Trophoblast cell (in vitro differentiated cells and primary cell): ENCODE measurements at regions not wholly inside any gene's neighbourhood (a gene's known extent, or its start where the extent isn't known, plus 50 kb on each side); places are given as distances from the start of the nearest gene placed in this dataset.
"Not testable (repeated sequence)": the region's sequence is repeated elsewhere in the genome, so short reads cannot be mapped to it uniquely, and the experiment has no call there.

Experiments used
- DNase-seq, 2 donors: peaks; one replicate each; pipeline ENCODE4 v3.0.0-alpha.2; 2016
- H2AFZ ChIP-seq: 2 replicates; pipeline ENCODE4 v1.6.1; 2013; ENCODE audit warnings: low read length, moderate library complexity, mild to moderate bottlenecking; ENCODE audit not compliant: insufficient read depth, poor library complexity
- H2AK5ac ChIP-seq: 2 replicates; pipeline ENCODE4 v1.6.1; 2013; ENCODE audit warnings: mild to moderate bottlenecking, low read length
- H2BK120ac ChIP-seq: 2 replicates; pipeline ENCODE4 v1.6.1; 2013; ENCODE audit warnings: low read length, mild to moderate bottlenecking, moderate library complexity; ENCODE audit not compliant: insufficient read depth, poor library complexity
- H2BK12ac ChIP-seq: 2 replicates; pipeline ENCODE4 v1.6.1; 2013; ENCODE audit warnings: mild to moderate bottlenecking, low read length, moderate library complexity
- H2BK5ac ChIP-seq: 2 replicates; pipeline ENCODE4 v1.6.1; 2013; ENCODE audit warnings: low read length, low read depth, moderate library complexity, mild to moderate bottlenecking; ENCODE audit not compliant: poor library complexity
- H3K14ac ChIP-seq: 2 replicates; pipeline ENCODE4 v1.6.1; 2013; ENCODE audit warnings: mild to moderate bottlenecking, low read length
- H3K18ac ChIP-seq: 2 replicates; pipeline ENCODE4 v1.6.1; 2013; ENCODE audit warnings: mild to moderate bottlenecking, low read length
- H3K23ac ChIP-seq: 2 replicates; pipeline ENCODE4 v1.6.1; 2013; ENCODE audit warnings: low read length
- H3K27ac ChIP-seq: 2 replicates; pipeline ENCODE4 v1.5.1; 2013; ENCODE audit warnings: low read depth, mild to moderate bottlenecking, inconsistent platforms, low read length, moderate library complexity
- H3K27me3 ChIP-seq: 2 replicates; pipeline ENCODE4 v1.6.1; 2013; ENCODE audit warnings: inconsistent platforms, mild to moderate bottlenecking, low read length, moderate library complexity; ENCODE audit not compliant: insufficient read depth
- H3K36me3 ChIP-seq, 2 experiments: 1 replicate in 1 of 2; 2 replicates in 1 of 2; pipeline ENCODE4 v1.6.1; 2013; ENCODE audit warnings: low read length in 2 of 2, mild to moderate bottlenecking in 2 of 2, moderate library complexity in 1 of 2; ENCODE audit not compliant: insufficient read depth in 2 of 2, control insufficient read depth in 1 of 2
- H3K4ac ChIP-seq: 2 replicates; pipeline ENCODE4 v1.6.1; 2013; ENCODE audit warnings: low read depth, mild to moderate bottlenecking, low read length, moderate library complexity
- H3K4me1 ChIP-seq, 2 experiments: 1 replicate in 1 of 2; 2 replicates in 1 of 2; pipeline ENCODE4 v1.6.1; 2013; ENCODE audit warnings: low read length in 2 of 2, mild to moderate bottlenecking in 2 of 2, moderate library complexity in 1 of 2; ENCODE audit not compliant: insufficient read depth in 2 of 2, control insufficient read depth in 1 of 2
- H3K4me2 ChIP-seq: 2 replicates; pipeline ENCODE4 v1.6.1; 2013; ENCODE audit warnings: inconsistent platforms, mild to moderate bottlenecking, low read length, moderate library complexity
- H3K4me3 ChIP-seq: 2 replicates; pipeline ENCODE4 v1.5.1; 2013; ENCODE audit warnings: mild to moderate bottlenecking, low read depth, low read length, inconsistent platforms
- H3K79me1 ChIP-seq: one replicate; pipeline ENCODE4 v1.6.1; 2013; ENCODE audit warnings: low read length
- H3K79me2 ChIP-seq: 2 replicates; pipeline ENCODE4 v1.6.1; 2013; ENCODE audit warnings: low read length, mild to moderate bottlenecking; ENCODE audit not compliant: control insufficient read depth, insufficient read depth, poor library complexity
- H3K9ac ChIP-seq: 2 replicates; pipeline ENCODE4 v1.6.1; 2013; ENCODE audit warnings: mild to moderate bottlenecking, low read length
- H3K9me3 ChIP-seq: 2 replicates; pipeline ENCODE4 v1.6.1; 2013; ENCODE audit warnings: low read depth, mild to moderate bottlenecking, control low read depth, inconsistent platforms, low read length; ENCODE audit not compliant: insufficient read depth
- H4K12ac ChIP-seq: 2 replicates; pipeline ENCODE4 v1.6.1; 2013; ENCODE audit warnings: low read depth, mild to moderate bottlenecking, low read length, moderate library complexity
- H4K8ac ChIP-seq: 2 replicates; pipeline ENCODE4 v1.6.1; 2013; ENCODE audit warnings: low read depth, mild to moderate bottlenecking, low read length, moderate library complexity
- H4K91ac ChIP-seq: one replicate; pipeline ENCODE4 v1.6.1; 2013; ENCODE audit warnings: low read depth, mild to moderate bottlenecking, low read length, moderate library complexity
- WGBS: extraction: QIAGEN DNeasy Blood & Tissue Kit; methylation state at CpG from one replicate; pipeline ENCODE4 v1.1.7; 2013; ENCODE audit warnings: missing lambda C conversion rate; ENCODE audit not compliant: insufficient read length, insufficient coverage; ENCODE audit errors: extremely low coverage; 5-methylcytosine and 5-hydroxymethylcytosine counted together

DNA sequence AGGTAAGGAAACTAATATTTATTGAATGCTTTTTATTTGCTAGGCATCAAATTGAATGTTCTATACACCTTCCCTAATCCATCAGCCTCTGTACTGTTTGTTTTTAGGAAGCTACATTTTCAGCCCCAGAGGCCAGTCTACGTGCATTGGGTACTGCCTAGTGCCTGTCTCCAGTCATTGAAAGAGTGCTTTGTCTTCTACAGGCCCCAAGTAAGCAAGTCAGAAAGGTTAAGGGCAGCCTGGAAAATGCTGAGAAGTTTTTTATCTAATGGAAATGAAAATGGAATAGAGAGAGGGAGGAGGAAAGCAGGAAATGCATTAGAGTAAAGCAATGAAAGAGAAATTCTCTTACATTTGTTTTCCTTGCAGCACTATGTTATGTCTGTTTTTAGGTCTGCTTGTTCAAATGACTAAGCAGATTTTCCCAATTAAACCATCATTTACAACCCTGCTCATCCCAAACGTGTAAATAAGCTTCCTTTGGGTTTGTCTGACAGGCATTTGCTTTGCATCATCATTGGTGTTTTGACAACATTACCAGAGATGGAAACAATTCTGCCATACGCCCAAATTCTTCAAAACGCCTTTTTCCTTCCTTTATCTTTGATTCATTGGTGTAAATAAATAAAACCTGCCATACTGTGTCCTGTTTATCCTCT, 116.0 kb upstream of the GOT2 start:
- no peak overlapping the region for H3K27ac ChIP-seq
- H2AFZ ChIP-seq, result no peak overlapping the region
- no peak overlapping the region for H3K18ac ChIP-seq
- H3K4me2 ChIP-seq, result no peak overlapping the region
- no peak overlapping the region for H4K8ac ChIP-seq
- no peaks in the 10 kb centered on the region for H3K79me1 ChIP-seq
- H3K9me3 ChIP-seq, result no peaks in the 10 kb centered on the region
- no peak overlapping the region for H2AK5ac ChIP-seq
- H3K4me1 ChIP-seq, result no peaks in the 10 kb centered on the region
- H3K4ac ChIP-seq, result no peak overlapping the region
- no peak overlapping the region for H4K91ac ChIP-seq
- no peak overlapping the region for H3K4me3 ChIP-seq
- no peak for DNase-seq
- H3K14ac ChIP-seq, result no peak overlapping the region
- no peaks in the 10 kb centered on the region for H3K36me3 ChIP-seq
- no peak overlapping the region for H2BK120ac ChIP-seq
- no peaks in the 10 kb centered on the region for H3K27me3 ChIP-seq
- WGBS, result no CpG with 5 or more reads among the region's 4 CpGs
- no peak overlapping the region for H4K12ac ChIP-seq
- no peaks in the 10 kb centered on the region for H3K79me2 ChIP-seq
- no peak overlapping the region for H2BK12ac ChIP-seq
- H3K23ac ChIP-seq, result no peak overlapping the region
- no peak overlapping the region for H3K9ac ChIP-seq
- H2BK5ac ChIP-seq, result no peak overlapping the region

DNA sequence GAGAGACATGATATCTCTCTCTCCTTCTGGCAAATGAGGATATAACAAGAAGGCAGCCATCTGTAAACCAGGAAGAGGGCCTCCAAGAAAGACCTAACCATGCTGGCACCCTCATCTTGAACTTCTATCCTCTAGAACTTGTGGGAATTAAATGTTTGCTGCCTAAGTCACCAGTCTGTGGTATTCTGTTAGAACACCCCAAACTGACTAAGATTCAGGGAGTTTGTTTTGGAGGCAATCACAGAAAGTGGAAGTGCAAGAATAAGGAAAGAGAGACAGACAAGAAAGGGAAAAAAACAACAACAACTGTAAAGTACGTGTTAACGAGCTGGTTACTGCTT, 114.5 kb upstream of the GOT2 start:
- no peaks in the 10 kb centered on the region for H3K27me3 ChIP-seq
- no peaks in the 10 kb centered on the region for H3K4me1 ChIP-seq
- H2BK12ac ChIP-seq, result no peak overlapping the region
- H3K4me3 ChIP-seq, result no peak overlapping the region
- no peak overlapping the region for H3K23ac ChIP-seq
- H4K8ac ChIP-seq, result no peak overlapping the region
- H3K79me1 ChIP-seq, result no peaks in the 10 kb centered on the region
- no peak overlapping the region for H2AFZ ChIP-seq
- H3K27ac ChIP-seq, result no peak overlapping the region
- H3K14ac ChIP-seq, result no peak overlapping the region
- no peak overlapping the region for H3K9ac ChIP-seq
- H3K9me3 ChIP-seq, result no peaks in the 10 kb centered on the region
- no peak overlapping the region for H2AK5ac ChIP-seq
- H4K12ac ChIP-seq, result no peak overlapping the region
- DNase-seq, result peak in 1 of 2 donors; percentile 6
- no peak overlapping the region for H2BK5ac ChIP-seq
- H3K4ac ChIP-seq, result no peak overlapping the region
- no CpG with 5 or more reads among the region's 2 CpGs for WGBS
- H3K18ac ChIP-seq, result no peak overlapping the region
- no peaks in the 10 kb centered on the region for H3K36me3 ChIP-seq
- H4K91ac ChIP-seq, result no peak overlapping the region
- H3K4me2 ChIP-seq, result no peak overlapping the region
- H2BK120ac ChIP-seq, result no peak overlapping the region
- H3K79me2 ChIP-seq, result no peaks in the 10 kb centered on the region

DNA sequence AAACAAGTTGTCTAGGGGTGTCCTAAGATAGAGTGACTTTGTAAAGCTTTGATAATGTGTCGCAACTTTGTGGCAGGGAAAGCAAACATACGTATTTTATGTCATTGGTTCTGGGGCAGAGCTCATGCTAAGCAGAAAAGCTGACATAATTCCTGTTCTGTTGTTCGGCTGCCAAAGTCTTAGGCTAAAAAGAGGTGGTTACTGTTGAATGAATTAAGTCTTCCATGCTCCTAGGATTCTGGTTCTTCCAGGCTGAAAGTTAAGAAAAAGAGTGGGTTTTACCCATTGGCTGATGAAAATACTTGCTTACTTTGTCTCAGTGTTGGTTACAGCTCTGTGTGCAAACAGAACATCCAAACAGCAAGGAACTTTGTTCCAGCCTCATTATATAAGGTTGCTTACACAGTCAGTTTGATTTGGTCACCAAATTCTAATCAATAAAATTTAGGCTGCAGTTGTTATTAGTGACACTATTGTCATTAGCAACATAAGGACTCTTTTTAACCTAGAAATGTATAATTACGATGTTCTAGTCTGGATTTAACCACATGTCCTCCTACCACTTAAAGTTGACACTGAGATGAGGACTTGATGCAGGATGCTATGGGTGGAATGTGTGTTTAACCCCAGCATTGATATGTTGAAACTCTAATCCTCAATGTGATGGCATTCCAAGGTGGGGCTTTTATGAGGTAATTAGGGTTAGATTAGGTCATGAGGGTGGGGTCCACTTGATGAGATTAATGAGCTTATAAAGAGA, 114.0 kb upstream of the GOT2 start:
- no peak overlapping the region for H4K12ac ChIP-seq
- no peak overlapping the region for H2AK5ac ChIP-seq
- H3K79me1 ChIP-seq, result no peaks in the 10 kb centered on the region
- no peak overlapping the region for H3K27ac ChIP-seq
- no peak overlapping the region for H3K4me2 ChIP-seq
- no peak overlapping the region for H4K8ac ChIP-seq
- no peak overlapping the region for H3K23ac ChIP-seq
- no peak overlapping the region for H2BK5ac ChIP-seq
- H3K18ac ChIP-seq, result no peak overlapping the region
- no peak overlapping the region for H3K9ac ChIP-seq
- H4K91ac ChIP-seq, result no peak overlapping the region
- no peaks in the 10 kb centered on the region for H3K9me3 ChIP-seq
- H3K79me2 ChIP-seq, result no peaks in the 10 kb centered on the region
- H3K14ac ChIP-seq, result no peak overlapping the region
- no peaks in the 10 kb centered on the region for H3K4me1 ChIP-seq
- WGBS, result no CpG with 5 or more reads among the region's 4 CpGs
- H2BK12ac ChIP-seq, result no peak overlapping the region
- H3K36me3 ChIP-seq, result no peaks in the 10 kb centered on the region
- no peak overlapping the region for H2BK120ac ChIP-seq
- no peak overlapping the region for H3K4ac ChIP-seq
- no peak overlapping the region for H3K4me3 ChIP-seq
- no peaks in the 10 kb centered on the region for H3K27me3 ChIP-seq
- H2AFZ ChIP-seq, result no peak overlapping the region
- no peak for DNase-seq

DNA sequence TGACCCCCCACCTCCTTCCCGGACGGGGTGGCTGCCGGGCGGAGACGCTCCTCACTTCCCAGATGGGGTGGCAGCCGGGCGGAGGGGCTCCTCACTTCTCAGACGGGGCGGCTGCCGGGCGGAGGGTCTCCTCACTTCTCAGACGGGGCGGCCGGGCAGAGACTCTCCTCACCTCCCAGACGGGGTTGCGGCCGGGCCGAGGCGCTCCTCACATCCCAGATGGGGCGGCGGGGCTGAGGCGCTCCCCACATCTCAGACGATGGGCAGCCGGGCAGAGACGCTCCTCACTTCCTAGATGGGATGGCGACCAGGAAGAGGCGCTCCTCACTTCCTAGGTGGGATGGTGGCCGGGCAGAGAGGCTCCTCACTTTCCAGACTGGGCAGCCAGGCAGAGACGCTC, 112.1 kb upstream of the GOT2 start:
- not testable (repeated sequence) for H3K4me2 ChIP-seq, H3K9me3 ChIP-seq, H3K4me3 ChIP-seq, H3K36me3 ChIP-seq, H3K4me1 ChIP-seq, H3K27me3 ChIP-seq, H3K9ac ChIP-seq, H3K4ac ChIP-seq, DNase-seq, H2BK5ac ChIP-seq, H4K8ac ChIP-seq, H3K14ac ChIP-seq, H3K18ac ChIP-seq, H2BK120ac ChIP-seq, H2BK12ac ChIP-seq, H3K79me1 ChIP-seq, H4K91ac ChIP-seq, H2AFZ ChIP-seq, H3K79me2 ChIP-seq, H4K12ac ChIP-seq, H2AK5ac ChIP-seq, H3K23ac ChIP-seq, H3K27ac ChIP-seq
- no CpG with 5 or more reads among the region's 29 CpGs for WGBS
